Stomach (tissue), 8 donors: ENCODE measurements at regions not wholly inside any gene's neighbourhood (a gene's known extent, or its start where the extent isn't known, plus 50 kb on each side); places are given as distances from the start of the nearest gene placed in this dataset.

Source experiments
- DNase-seq, 2 donors: peaks; one replicate each; pipeline versions ENCODE4 v3.0.0 to v3.0.0-alpha.2; 2013 to 2019
- H3K27ac ChIP-seq, 5 donors: fragments of 200-600 bp in 4 of 5; sonication (generic) in 4 of 5; one replicate each; pipeline ENCODE4 v1.5.1; 2013 to 2019; ENCODE audit warnings: mild to moderate bottlenecking in 1 of 5, moderate library complexity in 1 of 5
- H3K27me3 ChIP-seq, 3 donors: fragments of 200-600 bp; sonication (generic); one replicate each; pipeline ENCODE4 v1.5.1; 2017 to 2019; ENCODE audit warnings: mixed run types in 1 of 3
- H3K36me3 ChIP-seq, 4 donors: fragments of 200-600 bp; sonication (generic); 1 replicate in 3 of 4; 2 replicates in 1 of 4; pipeline ENCODE4 v1.5.1; 2016 to 2019
- H3K4me1 ChIP-seq, 4 donors: fragments of 200-600 bp; sonication (generic); one replicate each; pipeline ENCODE4 v1.5.1; 2016 to 2019
- H3K4me3 ChIP-seq, 4 donors: fragments of 200-600 bp; sonication (generic) in 3 of 4; one replicate each; pipeline ENCODE4 v1.5.1; 2016 to 2019; ENCODE audit warnings: mild to moderate bottlenecking in 1 of 4
- H3K9me3 ChIP-seq, 4 donors: fragments of 200-600 bp; sonication (generic); one replicate each; pipeline ENCODE4 v1.5.1; 2016 to 2019
- EP300 ChIP-seq: sonication (generic); formaldehyde crosslinking; IDR thresholded peaks from one replicate; pipeline ENCODE4 v1.6.1; 2017; ENCODE audit warnings: antibody characterized with exemption
- POLR2A ChIP-seq, 4 donors: fragments of 450-650 bp; IDR thresholded peaks; one replicate each; pipeline ENCODE4 v1.6.1; 2016; ENCODE audit warnings: antibody characterized with exemption in 4 of 4, control low read depth in 2 of 4, mild to moderate bottlenecking in 1 of 4, moderate library complexity in 1 of 4
- POLR2AphosphoS5 ChIP-seq, 3 donors: sonication (generic); formaldehyde crosslinking; IDR thresholded peaks; one replicate each; pipeline ENCODE4 v1.6.1; 2016; ENCODE audit warnings: antibody characterized with exemption in 3 of 3
- WGBS, 5 donors: extraction: QIAGEN DNeasy Blood & Tissue Kit in 3 of 5; methylation state at CpG; one replicate each; pipeline versions ENCODE4 v1.1.5 to v1.1.7; 2013 to 2018; 5-methylcytosine and 5-hydroxymethylcytosine counted together
- intact Hi-C: fragments of 100-400 bp; cut with DNase I; formaldehyde crosslinking; loops from one replicate; pipeline ENCODE4 v1.15.1; 2023; ENCODE audit warnings: low total_unique reads
- TF ChIP-seq, protein P1 (sequence below), 7 experiments: fragments of 450-650 bp in 4 of 7; fragments of 200-600 bp in 3 of 7; sonication (generic) in 3 of 7; IDR thresholded peaks; one replicate each; pipeline ENCODE4 v1.5.1; 2016 to 2019; ENCODE audit warnings: antibody characterized with exemption in 7 of 7, control low read depth in 2 of 7, mild to moderate bottlenecking in 1 of 7
- donor health status: healthy with polysubstance abuse.
- donor health status: Bipolar disorder and iron deficiency.
- donor health status: healthy.

DNA sequence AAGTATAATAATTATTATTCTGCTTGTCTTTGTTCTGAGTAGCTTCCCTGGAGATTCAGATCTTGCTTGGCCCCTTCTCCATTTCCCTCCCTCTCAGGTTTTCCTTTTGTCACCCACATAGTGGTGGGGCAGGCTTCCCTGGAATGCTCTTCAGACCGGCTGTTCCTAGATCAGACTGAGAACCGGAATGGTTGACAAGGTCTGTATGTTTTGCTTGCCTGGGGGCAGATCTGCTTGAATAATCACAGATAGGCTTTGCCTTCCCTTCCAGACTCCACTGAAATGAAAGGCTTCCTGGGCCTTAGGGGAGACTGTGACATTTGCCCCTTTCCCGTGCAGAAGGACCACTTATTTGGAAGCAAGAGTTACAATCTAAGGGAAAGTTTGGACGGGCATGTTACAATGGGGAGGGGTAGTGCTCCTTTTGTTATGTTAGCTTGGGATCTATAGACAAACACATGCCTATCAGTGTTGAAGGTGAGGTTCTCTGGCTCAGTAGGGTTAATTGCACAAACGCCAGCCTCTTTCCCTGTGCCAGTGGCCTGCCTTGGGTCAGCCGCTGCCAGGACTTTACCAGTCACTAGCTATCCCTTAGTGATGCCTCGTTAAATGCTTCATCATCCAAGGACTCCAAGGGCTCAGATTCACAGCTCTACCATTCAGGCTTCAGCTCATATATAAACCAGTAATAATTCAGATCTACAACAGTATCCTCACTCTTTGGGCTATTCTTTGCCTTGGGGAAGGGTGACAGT lies 178.6 kb downstream of the SNAPC1 start:
- H3K9me3 ChIP-seq = peaks cover 0 to 9% (median 0%) of the 10 kb centered on the region in 4 donors
- TF ChIP-seq, protein P1, sequence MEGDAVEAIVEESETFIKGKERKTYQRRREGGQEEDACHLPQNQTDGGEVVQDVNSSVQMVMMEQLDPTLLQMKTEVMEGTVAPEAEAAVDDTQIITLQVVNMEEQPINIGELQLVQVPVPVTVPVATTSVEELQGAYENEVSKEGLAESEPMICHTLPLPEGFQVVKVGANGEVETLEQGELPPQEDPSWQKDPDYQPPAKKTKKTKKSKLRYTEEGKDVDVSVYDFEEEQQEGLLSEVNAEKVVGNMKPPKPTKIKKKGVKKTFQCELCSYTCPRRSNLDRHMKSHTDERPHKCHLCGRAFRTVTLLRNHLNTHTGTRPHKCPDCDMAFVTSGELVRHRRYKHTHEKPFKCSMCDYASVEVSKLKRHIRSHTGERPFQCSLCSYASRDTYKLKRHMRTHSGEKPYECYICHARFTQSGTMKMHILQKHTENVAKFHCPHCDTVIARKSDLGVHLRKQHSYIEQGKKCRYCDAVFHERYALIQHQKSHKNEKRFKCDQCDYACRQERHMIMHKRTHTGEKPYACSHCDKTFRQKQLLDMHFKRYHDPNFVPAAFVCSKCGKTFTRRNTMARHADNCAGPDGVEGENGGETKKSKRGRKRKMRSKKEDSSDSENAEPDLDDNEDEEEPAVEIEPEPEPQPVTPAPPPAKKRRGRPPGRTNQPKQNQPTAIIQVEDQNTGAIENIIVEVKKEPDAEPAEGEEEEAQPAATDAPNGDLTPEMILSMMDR (IDR thresholded peaks at IDR 0.05) = no peak
- TF ChIP-seq POLR2AphosphoS5 (IDR thresholded peaks at IDR 0.05) (no peak), POLR2A (IDR thresholded peaks at IDR 0.05) (no peak), EP300 (no peak)
- H3K36me3 ChIP-seq = no peaks in the 10 kb centered on the region
- H3K27ac ChIP-seq = no peak overlapping the region
- DNase-seq = no peak
- no peaks in the 10 kb centered on the region for H3K27me3 ChIP-seq
- H3K4me3 ChIP-seq = no peak overlapping the region
- no peaks in the 10 kb centered on the region for H3K4me1 ChIP-seq
- intact Hi-C loops = no loop called here
- WGBS, 5 donors = 32 to 52% (median 44%) methylated on average over 7 of the region's 7 CpGs

DNA sequence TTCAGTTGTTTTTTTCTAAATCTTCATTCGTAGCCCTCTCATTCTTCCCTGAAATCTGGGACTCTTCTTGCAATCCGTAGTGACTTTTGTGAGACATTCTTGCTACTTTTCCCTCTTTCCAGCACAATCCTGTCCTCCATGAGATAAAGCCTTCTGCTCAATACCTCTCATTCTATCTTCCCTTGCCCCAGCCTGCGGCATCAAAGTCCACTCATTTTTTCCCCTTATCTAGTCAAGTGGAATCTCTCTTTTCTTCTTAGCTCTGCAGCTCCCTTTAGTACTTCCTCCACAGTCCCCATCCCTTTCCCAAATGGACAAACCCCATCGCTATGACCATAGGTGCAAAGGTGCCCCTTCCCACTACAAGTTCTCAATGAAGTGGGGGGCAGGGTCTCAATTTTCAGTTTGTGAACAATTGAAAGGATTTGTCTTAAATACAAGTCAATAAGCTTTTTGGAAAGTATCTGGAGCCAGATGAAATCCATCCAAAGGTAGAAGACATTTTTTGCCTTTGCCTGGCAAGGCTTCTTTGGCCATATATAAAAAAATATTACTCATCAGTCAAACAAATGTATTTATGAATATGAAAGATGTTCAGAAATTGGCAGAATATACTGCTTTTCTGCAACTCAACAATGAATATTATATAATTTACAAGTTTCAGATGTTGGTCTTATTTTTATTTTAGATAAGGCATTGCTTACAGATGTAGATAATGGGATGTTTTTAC lies 179.4 kb downstream of the SNAPC1 start:
- Histone ChIP-seq H3K27me3 (no peaks in the 10 kb centered on the region), H3K4me3 (no peak overlapping the region), H3K27ac (no peak overlapping the region), H3K4me1 (no peaks in the 10 kb centered on the region), H3K9me3 (peaks cover 0 to 9% (median 0%) of the 10 kb centered on the region in 4 donors), H3K36me3 (no peaks in the 10 kb centered on the region)
- no peak for TF ChIP-seq POLR2A (IDR thresholded peaks at IDR 0.05)
- no peak for TF ChIP-seq POLR2AphosphoS5 (IDR thresholded peaks at IDR 0.05)
- no peak for TF ChIP-seq EP300
- TF ChIP-seq, protein P1 (IDR thresholded peaks at IDR 0.05) = no peak
- DNase-seq = no peak
- WGBS, 5 donors = 87 to 93% (median 91%) methylated on average over 4 of the region's 4 CpGs
- intact Hi-C loops = no loop called here

- Histone ChIP-seq H3K9me3 (peaks cover 0 to 9% (median 0%) of the 10 kb centered on the region in 4 donors), H3K27ac (no peak overlapping the region), H3K36me3 (no peaks in the 10 kb centered on the region), H3K4me1 (no peaks in the 10 kb centered on the region), H3K27me3 (peaks cover 0 to 1% (median 0%) of the 10 kb centered on the region in 3 donors), H3K4me3 (no peak overlapping the region)
- WGBS, 5 donors = 73 to 83% (median 78%) methylated on average over 6 of the region's 6 CpGs
- no peak for DNase-seq
- no peak for TF ChIP-seq POLR2AphosphoS5 (IDR thresholded peaks at IDR 0.05)
- TF ChIP-seq POLR2A (IDR thresholded peaks at IDR 0.05) = no peak
- intact Hi-C loops = no loop called here
Measured at GRCh38 chr14:61948376-61948775, 186.2 kb downstream of the SNAPC1 start.

GRCh38 chr14:61950340-61950739 lies 188.1 kb downstream of the SNAPC1 start:
- peak in 1 of 2 donors; percentile 49 for DNase-seq
- Histone ChIP-seq H3K4me3 (no peak overlapping the region), H3K27me3 (peaks cover 0 to 3% (median 0%) of the 10 kb centered on the region in 3 donors), H3K36me3 (no peaks in the 10 kb centered on the region), H3K27ac (no peak overlapping the region), H3K4me1 (no peaks in the 10 kb centered on the region), H3K9me3 (no peaks in the 10 kb centered on the region)
- intact Hi-C loops = no loop called here
- 80 to 88% (median 83%) methylated on average over 3 of the region's 3 CpGs for WGBS, 5 donors
- TF ChIP-seq EP300 (no peak), POLR2A (IDR thresholded peaks at IDR 0.05) (no peak), POLR2AphosphoS5 (IDR thresholded peaks at IDR 0.05) (no peak)
- TF ChIP-seq, protein P1 (IDR thresholded peaks at IDR 0.05) = no peak
